ENCODE measurements at regions not wholly inside any gene's neighbourhood (a gene's known extent, or its start where the extent isn't known, plus 50 kb on each side); places are given as distances from the start of the nearest gene placed in this dataset.

DNA sequence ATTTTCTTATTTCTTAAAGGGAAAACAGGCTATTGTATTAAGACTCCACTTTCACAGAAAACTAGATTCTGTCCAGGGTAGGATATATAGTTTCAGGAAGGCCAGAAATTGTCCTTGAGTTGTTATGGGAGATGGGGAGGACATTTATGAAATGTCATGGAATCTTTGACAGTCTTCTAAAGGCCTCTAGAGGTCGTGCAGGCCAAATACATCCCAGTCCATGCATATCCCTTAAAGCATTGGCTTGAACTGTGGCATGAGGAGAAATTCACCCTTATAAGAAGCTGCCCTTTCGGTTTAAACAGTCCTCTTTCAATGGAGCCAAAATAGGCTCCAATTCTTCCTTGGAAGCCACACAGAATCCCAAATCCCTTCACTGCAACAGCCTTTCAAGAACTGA lies 183.6 kb upstream of the NOCT start:
- no peak for TF ChIP-seq CTCF (IDR thresholded peaks at IDR 0.05)
- TF ChIP-seq POLR2A (IDR thresholded peaks at IDR 0.05): no peak

All from esophagus squamous epithelium (tissue), 4 donors.